GM10266 (cell line): ENCODE measurements at regions not wholly inside any gene's neighbourhood (a gene's known extent, or its start where the extent isn't known, plus 50 kb on each side); places are given as distances from the start of the nearest gene placed in this dataset.
A peak's percentile ranks its signal among the peaks of the same experiment; 100 is the strongest.

ENCODE experiments used
- DNase-seq: peaks from one replicate; pipeline ENCODE4 v3.0.0; 2012; ENCODE audit errors: extremely low spot score
- TF ChIP-seq, protein P1 (sequence below): IDR thresholded peaks from 2 replicates; pipeline ENCODE4 v1.5.1; 2012; ENCODE audit warnings: mild to moderate bottlenecking, low read depth; ENCODE audit not compliant: control insufficient read depth, insufficient read depth; ENCODE audit errors: missing control alignments

DNA sequence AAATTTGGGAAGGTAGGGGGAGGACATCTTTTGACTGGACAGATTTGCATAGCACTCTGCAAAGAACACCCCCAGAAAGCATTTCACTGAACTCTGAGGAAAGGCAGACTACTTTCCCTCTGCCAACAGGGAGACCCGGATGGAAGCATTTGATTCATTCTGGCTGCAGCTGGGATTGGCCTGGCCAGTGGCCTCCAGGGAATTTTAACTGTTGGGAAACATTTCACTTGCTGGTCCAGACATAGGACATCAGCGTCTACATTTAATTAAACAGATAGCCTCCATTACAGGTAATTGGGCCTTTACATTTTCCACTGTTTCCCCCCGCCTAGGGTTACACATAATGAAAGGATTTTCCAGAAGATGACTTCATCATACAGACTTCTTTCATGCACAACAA lies 92.8 kb downstream of the MARCHF4 start:
- TF ChIP-seq, protein P1, sequence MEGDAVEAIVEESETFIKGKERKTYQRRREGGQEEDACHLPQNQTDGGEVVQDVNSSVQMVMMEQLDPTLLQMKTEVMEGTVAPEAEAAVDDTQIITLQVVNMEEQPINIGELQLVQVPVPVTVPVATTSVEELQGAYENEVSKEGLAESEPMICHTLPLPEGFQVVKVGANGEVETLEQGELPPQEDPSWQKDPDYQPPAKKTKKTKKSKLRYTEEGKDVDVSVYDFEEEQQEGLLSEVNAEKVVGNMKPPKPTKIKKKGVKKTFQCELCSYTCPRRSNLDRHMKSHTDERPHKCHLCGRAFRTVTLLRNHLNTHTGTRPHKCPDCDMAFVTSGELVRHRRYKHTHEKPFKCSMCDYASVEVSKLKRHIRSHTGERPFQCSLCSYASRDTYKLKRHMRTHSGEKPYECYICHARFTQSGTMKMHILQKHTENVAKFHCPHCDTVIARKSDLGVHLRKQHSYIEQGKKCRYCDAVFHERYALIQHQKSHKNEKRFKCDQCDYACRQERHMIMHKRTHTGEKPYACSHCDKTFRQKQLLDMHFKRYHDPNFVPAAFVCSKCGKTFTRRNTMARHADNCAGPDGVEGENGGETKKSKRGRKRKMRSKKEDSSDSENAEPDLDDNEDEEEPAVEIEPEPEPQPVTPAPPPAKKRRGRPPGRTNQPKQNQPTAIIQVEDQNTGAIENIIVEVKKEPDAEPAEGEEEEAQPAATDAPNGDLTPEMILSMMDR: no peak
- DNase-seq: no peak

DNA sequence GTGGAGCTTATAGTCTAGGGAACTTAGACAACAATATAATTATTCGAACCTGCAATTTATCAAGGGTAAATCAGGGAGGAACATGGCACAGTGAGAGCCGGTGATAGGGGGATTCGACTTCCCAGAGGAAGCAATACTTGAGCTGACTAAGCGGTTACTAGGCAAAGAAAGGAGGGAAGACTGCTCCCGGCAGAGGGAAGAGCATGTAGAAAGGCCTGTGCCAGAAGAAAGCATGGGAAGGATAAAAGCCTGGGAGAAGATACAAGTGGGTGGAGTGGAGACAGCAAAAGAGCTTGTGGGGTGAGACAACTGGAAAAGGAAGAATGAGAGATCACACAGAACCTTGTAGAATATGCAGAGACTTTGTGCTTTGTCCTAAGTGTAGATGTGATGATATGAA lies 93.3 kb downstream of the MARCHF4 start:
- TF ChIP-seq, protein P1: no peak
- no peak for DNase-seq

DNA sequence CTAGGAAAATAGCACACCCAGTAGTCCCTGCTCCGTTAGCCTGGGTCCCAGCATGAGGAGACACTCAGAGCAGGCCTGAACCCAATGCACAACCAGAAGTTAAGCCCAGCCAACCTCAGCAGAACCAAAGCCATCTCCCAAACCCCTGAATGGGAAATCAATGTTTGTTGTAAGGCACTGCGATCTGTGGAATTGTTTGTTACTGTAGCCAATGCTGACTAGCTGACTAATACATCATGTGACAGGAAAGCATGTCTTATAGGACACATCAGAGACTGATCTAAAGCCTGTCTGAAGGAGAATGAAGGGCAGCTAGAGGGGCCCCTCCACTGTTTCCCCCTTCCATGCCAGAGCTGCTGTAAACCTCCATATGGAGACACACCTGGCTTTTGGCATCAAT lies 96.4 kb downstream of the MARCHF4 start:
- no peak for DNase-seq

DNA sequence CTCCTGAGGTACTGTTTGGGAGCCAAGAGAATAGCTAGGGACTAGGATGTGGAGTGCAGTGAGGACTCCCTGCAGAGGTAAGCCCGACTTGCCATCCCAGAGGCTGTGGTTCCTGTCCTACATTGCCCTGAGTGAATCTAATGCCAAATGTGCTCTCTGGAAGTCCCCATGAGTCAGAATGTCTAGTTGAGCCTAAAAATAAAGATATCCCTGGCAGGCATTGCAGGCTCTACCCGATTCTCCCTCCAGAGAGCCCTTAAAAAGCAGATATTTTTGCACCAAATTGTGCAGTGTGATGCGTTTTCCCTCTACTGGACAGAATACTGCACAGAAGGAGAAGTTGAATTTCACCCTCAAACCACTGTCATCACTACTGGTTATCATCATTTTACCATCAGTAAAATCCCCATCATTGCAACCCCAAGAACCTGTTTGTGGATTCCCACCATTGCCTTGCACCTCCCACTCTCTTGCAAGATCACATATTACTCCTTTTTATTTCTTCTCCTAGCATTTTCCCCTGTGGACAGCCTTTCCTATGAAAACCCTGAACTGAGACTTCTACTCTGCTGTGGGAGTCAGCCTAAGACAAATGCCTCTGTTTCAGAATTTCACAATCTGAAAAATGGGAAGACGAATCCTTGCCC lies 98.0 kb downstream of the MARCHF4 start:
- DNase-seq: peak; percentile 15

More for the DNA sequence above, 96.4 kb downstream of the MARCHF4 start:
- TF ChIP-seq, protein P1: no peak

DNA sequence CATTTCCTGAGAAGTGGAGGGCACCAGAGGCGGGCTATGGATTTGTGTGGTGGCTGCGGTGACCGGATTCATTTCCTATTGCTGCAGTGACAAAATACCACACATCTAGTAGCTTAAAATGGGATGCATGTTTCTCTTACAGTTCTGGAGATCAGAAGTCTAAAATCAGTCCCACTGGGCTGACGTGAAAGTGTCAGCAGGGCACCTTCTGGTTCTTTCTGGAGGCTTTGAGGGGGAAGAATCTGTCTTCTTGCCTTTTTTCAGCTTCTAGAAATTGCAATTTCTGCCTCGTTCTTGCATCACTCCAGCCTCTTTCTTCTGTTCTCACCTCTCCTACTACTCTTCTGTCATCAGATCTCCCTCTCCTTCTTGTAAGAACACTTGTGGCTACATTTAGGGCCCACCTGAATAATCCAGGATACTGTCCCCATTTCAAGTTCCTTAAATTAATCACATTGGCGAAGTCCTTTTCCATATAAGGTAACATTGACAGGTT lies 111.2 kb downstream of the MARCHF4 start:
- no peak for DNase-seq
- TF ChIP-seq, protein P1: no peak

More for the DNA sequence above, 98.0 kb downstream of the MARCHF4 start:
- TF ChIP-seq, protein P1: no peak

DNA sequence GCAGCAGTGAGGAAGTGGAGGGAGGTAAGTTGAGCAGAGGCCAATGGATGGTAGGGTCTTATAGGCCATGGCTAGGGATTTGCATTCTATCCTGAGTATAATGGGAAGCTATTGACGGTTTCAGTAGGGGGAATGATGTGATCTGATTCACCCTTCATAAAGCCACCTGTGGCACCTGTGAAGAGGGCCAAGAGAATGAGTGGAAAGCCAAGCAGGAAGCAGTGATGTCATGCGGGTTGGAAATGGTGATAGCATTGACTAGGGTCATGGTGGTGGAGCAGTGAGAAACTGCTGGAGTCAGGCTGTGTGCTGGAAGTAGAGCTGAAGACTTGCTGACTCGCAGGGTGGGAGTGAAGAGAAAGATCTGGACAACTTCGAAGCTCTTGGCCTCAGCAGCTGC lies 111.7 kb downstream of the MARCHF4 start:
- DNase-seq: no peak
- TF ChIP-seq, protein P1: no peak

DNA sequence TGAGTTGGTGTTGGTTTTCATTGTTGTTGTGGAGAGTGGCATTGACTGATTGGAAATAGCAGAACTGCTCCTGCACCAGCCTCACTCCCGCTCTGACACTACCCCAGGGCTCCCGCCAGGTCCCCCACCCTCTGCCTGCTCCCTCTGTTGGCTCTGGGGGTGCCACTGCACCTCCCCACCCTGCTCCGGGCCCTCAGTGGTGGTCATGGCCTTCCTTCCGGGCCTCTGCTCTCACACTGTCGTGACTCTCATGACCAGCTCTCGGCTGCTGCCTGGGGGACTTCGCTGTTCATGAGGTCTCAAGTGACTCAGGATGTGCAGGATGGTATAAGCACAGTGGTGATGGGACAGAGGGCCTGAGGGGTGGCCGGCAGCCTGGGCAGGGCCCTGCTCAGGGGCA lies 113.2 kb downstream of the MARCHF4 start:
- DNase-seq: no peak
- TF ChIP-seq, protein P1: no peak
